HEK293T (cell line): ENCODE measurements at regions not wholly inside any gene's neighbourhood (a gene's known extent, or its start where the extent isn't known, plus 50 kb on each side); places are given as distances from the start of the nearest gene placed in this dataset.
"Not testable (repeated sequence)": the region's sequence is repeated elsewhere in the genome, so short reads cannot be mapped to it uniquely, and the experiment has no call there.

Experiments used
- CTCF ChIA-PET: fragments of 350-600 bp; formaldehyde crosslinking; extraction: SDS; loops from one replicate; lab custom pipeline; 2021; ENCODE audit warnings: antibody characterized with exemption, inconsistent platforms; lab: Yijun Ruan, JAX
- POLR2A ChIA-PET: fragments of 350-600 bp; formaldehyde crosslinking; extraction: SDS; loops from one replicate; lab custom pipeline; 2020; ENCODE audit warnings: antibody characterized with exemption, inconsistent platforms; lab: Yijun Ruan, JAX
- DNase-seq: peaks from one replicate; pipeline ENCODE4 v3.0.0; 2012; ENCODE audit warnings: mixed read lengths; ENCODE audit errors: extremely low spot score
- ARNT ChIP-seq: fragments of 450-650 bp; IDR thresholded peaks from 2 replicates; pipeline ENCODE4 v1.6.1; 2017; ENCODE audit warnings: mild to moderate bottlenecking
- BHLHE40 ChIP-seq: fragments of 450-650 bp; IDR thresholded peaks from 2 replicates; pipeline ENCODE4 v1.6.1; 2016; ENCODE audit warnings: mild to moderate bottlenecking, moderate library complexity, borderline replicate concordance
- CTBP1 ChIP-seq: fragments of 450-650 bp; IDR thresholded peaks from 2 replicates; pipeline ENCODE4 v1.6.1; 2016; ENCODE audit warnings: borderline replicate concordance
- ELF4 ChIP-seq: fragments of 450-650 bp; IDR thresholded peaks from 2 replicates; pipeline ENCODE4 v1.6.1; 2017; ENCODE audit warnings: antibody characterized with exemption
- FOXA1 ChIP-seq: fragments of 450-650 bp; IDR thresholded peaks from 2 replicates; pipeline ENCODE4 v1.6.1; 2016; ENCODE audit warnings: mild to moderate bottlenecking
- FOXK2 ChIP-seq: fragments of 450-650 bp; IDR thresholded peaks from 2 replicates; pipeline ENCODE4 v1.6.1; 2016; ENCODE audit warnings: mild to moderate bottlenecking
- FOXM1 ChIP-seq: fragments of 450-650 bp; IDR thresholded peaks from 2 replicates; pipeline ENCODE4 v1.6.1; 2017; ENCODE audit warnings: mild to moderate bottlenecking, borderline replicate concordance
- HDGF ChIP-seq: fragments of 450-650 bp; IDR thresholded peaks from 2 replicates; pipeline ENCODE4 v1.6.1; 2017; ENCODE audit warnings: antibody characterized with exemption, borderline replicate concordance
- L3MBTL2 ChIP-seq: fragments of 450-650 bp; conservative IDR thresholded peaks from 2 replicates; pipeline ENCODE4 v1.6.1; 2016; ENCODE audit warnings: mild to moderate bottlenecking
- LEF1 ChIP-seq: fragments of 450-650 bp; IDR thresholded peaks from 2 replicates; pipeline ENCODE4 v1.6.1; 2017; ENCODE audit warnings: mild to moderate bottlenecking, borderline replicate concordance
- NFRKB ChIP-seq: fragments of 450-650 bp; IDR thresholded peaks from 2 replicates; pipeline ENCODE4 v1.6.1; 2016; ENCODE audit warnings: mild to moderate bottlenecking, moderate library complexity
- PKNOX1 ChIP-seq: fragments of 450-650 bp; IDR thresholded peaks from 2 replicates; pipeline ENCODE4 v1.6.1; 2016
- SP1 ChIP-seq: fragments of 450-650 bp; IDR thresholded peaks from 2 replicates; pipeline ENCODE4 v1.6.1; 2017
- SUZ12 ChIP-seq: fragments of 450-650 bp; IDR thresholded peaks from 2 replicates; pipeline ENCODE4 v1.6.1; 2016; ENCODE audit warnings: mild to moderate bottlenecking
- TARDBP ChIP-seq: fragments of 450-650 bp; IDR thresholded peaks from 2 replicates; pipeline ENCODE4 v1.6.1; 2016
- ZNF384 ChIP-seq: fragments of 450-650 bp; IDR thresholded peaks from 2 replicates; pipeline ENCODE4 v1.6.1; 2016

GRCh38 chr13:90272356-90272755 lies 1075.1 kb upstream of the MIR17HG start:
- CTCF ChIA-PET: no interaction called here
- POLR2A ChIA-PET: no interaction called here
- TF ChIP-seq ELF4 (no peak), LEF1 (no peak), FOXK2 (no peak), FOXA1 (no peak), ZNF384 (no peak), NFRKB (no peak), L3MBTL2 (no peak), PKNOX1 (no peak), FOXM1 (no peak), TARDBP (no peak)

GRCh38 chr13:90276216-90276615 lies 1071.3 kb upstream of the MIR17HG start:
- POLR2A ChIA-PET: no interaction called here
- CTCF ChIA-PET: no interaction called here

More at GRCh38 chr13:90272356-90272755, 1075.1 kb upstream of the MIR17HG start:
- no peak for DNase-seq

GRCh38 chr13:90278231-90278630 lies 1069.3 kb upstream of the MIR17HG start:
- CTCF ChIA-PET, DNase-seq, POLR2A ChIA-PET: not testable (repeated sequence)

More at GRCh38 chr13:90276216-90276615, 1071.3 kb upstream of the MIR17HG start:
- no peak for DNase-seq
- TF ChIP-seq PKNOX1 (no peak), SUZ12 (no peak), BHLHE40 (no peak), LEF1 (no peak), HDGF (no peak), ARNT (no peak), L3MBTL2 (no peak)

DNA sequence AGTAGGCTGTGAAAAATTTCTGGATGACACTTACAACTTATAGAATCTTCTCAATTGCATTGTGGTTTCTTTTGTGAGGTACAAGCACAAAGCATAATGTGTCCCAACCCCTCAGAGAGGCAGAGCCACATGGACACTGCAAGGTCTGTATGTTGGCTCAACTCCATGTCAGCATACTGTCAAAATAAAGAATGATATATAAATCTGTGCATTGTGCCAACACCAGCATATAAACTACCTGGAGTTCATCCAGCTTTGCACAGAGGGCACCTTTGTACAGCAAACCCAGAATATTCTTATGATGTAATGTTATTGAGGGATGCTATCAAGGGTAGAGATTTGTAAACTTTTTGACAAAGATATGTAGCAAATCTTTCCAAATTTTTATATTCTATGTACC lies 1065.8 kb upstream of the MIR17HG start:
- ChIA-PET POLR2A (interaction anchor here (0.6 kb wide), 1 partner anchor 50 kb away, joined by 3 read pairs; no protein-coding TSS in a partner anchor), CTCF (no interaction called here)
- DNase-seq: no peak
- TF ChIP-seq TARDBP: no peak
- no peak for TF ChIP-seq SP1
- TF ChIP-seq BHLHE40: no peak

- POLR2A ChIA-PET: no interaction called here
- no peak for TF ChIP-seq SUZ12
- no peak for TF ChIP-seq LEF1
- no peak for TF ChIP-seq HDGF
- no peak for TF ChIP-seq FOXK2
- TF ChIP-seq TARDBP: no peak
- no peak for TF ChIP-seq FOXM1
- TF ChIP-seq ELF4: no peak
- no peak for TF ChIP-seq FOXA1
- TF ChIP-seq ARNT: no peak
- no peak for DNase-seq
- CTCF ChIA-PET: no interaction called here
Observed at GRCh38 chr13:90287521-90287920, 1060.0 kb upstream of the MIR17HG start.

GRCh38 chr13:90293793-90294361 lies 1053.6 kb upstream of the MIR17HG start:
- TF ChIP-seq ZNF384 (no peak), CTBP1 (no peak), FOXM1 (no peak), ARNT (no peak), FOXA1 (no peak), PKNOX1 (no peak), HDGF (no peak), L3MBTL2 (no peak), SP1 (no peak), SUZ12 (no peak), FOXK2 (no peak)
- POLR2A ChIA-PET: no interaction called here
- no peak for DNase-seq
- CTCF ChIA-PET: interaction anchor here (0.7 kb wide), 1 partner anchor 551 kb away, joined by 4 read pairs; no protein-coding TSS in a partner anchor

DNA sequence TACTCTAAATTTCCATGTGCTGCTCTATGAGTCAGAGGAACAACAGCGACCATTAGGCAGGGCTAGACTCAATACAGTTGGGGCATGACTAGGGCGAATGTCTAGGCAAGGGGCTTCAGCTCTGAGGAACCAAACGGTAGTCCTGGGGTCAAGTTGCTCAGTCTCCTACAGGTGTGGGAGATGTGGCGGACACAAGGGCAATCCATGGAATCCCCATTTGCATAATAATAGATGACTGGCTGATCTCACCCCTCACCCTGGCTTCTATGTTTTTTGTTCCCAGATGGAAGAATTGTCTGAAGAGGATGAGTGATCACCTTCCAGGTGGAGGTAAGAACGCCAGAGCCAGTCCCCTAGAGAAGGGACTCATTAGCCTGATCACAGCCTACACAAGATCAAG lies 1048.2 kb upstream of the MIR17HG start:
- no peak for DNase-seq
- no peak for TF ChIP-seq FOXM1
- TF ChIP-seq SP1: no peak
- TF ChIP-seq ARNT: no peak
- no peak for TF ChIP-seq NFRKB
- TF ChIP-seq L3MBTL2: no peak
- no peak for TF ChIP-seq SUZ12
- TF ChIP-seq FOXK2: no peak
- CTCF ChIA-PET: no interaction called here
- POLR2A ChIA-PET: no interaction called here
